HG03460 (cell line): ENCODE measurements at regions not wholly inside any gene's neighbourhood (a gene's known extent, or its start where the extent isn't known, plus 50 kb on each side); places are given as distances from the start of the nearest gene placed in this dataset.
"Not testable (repeated sequence)": the region's sequence is repeated elsewhere in the genome, so short reads cannot be mapped to it uniquely, and the experiment has no call there.

Source experiments
- ATAC-seq: cut with Tn5 transposase; IDR thresholded peaks from one replicate; pipeline ENCODE4 v1.9.1; 2021; ENCODE audit not compliant: unreplicated experiment

GRCh38 chr2:38484957-38485356 is 107.9 kb upstream of the ATL2 start:
- ATAC-seq, result no peak

GRCh38 chr2:38483776-38484501 is 106.9 kb upstream of the ATL2 start:
- no peak for ATAC-seq

DNA sequence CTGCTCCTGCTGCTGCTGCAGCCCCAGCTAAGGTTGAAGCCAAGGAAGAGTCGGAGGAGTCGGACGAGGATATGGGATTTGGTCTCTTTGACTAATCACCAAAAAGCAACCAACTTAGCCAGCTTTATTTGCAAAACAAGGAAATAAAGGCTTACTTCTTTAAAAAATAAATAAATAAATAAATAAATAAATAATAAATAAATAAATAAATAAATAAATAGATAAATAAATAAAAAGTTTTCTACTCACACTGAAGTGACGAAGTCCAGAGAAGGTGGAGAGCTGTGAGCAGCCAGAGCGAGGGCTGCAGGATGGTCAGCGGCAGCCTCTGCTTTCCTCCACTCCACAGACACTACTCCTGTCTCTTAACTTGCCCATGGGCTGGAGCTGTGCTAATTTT is 105.6 kb upstream of the ATL2 start:
- ATAC-seq, result not testable (repeated sequence)

DNA sequence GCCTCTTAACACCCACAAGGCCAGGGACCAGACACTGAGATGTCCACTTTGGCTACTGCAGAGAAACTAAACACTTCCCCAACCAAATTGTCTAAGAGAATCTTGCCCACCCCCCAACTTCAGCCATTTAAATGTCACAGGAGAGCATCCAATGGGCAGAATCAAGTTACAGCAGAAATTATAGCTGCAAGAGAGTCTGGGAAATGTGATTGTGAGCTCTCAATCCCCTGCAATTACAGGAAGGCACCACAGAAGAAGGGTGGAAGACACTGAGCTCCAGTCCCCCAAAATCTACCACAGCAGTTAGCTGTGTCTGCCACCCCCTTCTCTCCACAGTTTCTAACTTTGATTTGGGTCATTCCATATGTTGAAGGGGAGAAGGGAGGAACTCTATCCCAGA is 103.5 kb upstream of the ATL2 start:
- no peak for ATAC-seq

- ATAC-seq, result no peak
These were observed 99.9 kb upstream of the ATL2 start for GRCh38 chr2:38477006-38477405.

DNA sequence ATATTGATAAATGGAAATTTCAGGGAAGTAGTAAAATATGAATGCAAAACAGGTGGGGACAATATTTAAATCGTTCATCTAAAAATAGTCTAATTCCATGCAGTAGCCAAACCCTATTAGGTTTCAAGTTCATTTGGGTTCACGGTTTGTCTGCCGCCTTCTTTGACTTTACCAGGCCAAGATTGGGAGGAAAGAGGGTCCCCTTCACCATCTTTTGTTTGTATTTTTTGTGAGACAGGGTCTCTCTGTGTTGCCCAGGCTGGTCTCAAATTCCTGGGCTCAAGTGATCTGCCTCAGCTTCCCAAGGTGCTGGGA is 98.5 kb upstream of the ATL2 start:
- ATAC-seq, result no peak

DNA sequence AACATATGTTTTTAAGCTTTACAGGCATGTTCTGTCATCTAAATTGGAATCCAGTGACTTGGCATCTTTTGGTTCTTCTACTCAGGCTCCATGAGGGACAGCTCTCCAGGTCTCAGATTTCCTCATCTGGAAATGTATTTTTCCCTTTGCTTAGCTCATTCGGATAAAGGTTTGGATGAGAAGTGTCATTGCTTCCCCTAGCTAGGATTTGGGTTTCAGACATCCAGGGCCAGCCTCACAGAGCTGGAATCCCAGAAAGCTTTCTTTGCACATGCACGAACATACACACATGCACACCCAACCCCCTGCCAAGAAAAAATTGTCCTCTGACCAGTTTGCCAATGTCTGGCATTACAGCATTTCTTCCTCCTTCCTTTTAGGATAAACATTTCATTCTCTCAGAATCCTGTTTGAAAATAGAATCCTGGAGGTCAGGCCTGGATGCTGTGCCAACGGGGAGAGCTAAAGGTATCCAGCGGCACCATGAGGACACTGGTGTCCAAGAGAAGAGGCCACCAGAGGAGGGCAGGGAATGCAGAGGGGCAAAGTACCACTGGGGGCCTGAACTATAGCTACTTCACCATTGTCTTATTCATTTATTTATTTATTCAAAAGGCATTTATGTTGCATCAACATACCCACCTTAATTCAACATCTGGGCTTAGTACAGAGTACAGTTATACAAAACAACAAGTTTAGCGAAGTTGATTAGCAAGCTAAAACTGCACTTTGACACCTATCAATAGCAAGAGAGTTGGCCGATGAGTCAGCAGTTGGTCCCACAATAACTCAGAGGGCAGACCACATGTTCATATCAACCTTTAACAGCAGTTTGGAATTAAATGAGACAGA is 97.9 kb upstream of the ATL2 start:
- no peak for ATAC-seq

DNA sequence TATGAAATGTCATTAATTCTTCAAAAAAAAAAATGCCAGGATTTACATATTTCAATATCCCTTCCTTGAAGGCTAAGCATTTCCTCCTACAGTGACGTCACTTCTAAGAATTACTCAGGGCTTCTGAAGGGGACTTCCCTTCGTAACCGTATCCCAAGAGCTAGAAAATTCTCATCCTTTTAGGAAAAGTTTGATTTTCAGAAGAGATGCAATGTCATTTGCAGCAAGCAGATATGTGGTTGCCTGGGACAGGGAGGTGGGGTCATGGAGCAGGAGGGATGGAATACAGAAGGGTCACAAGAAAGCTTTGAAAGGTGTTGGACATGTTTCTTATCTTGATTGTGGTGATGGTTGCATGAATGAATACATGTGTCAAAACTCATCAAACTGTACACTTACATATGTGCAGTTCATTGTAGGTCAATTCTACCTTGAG is 97.0 kb upstream of the ATL2 start:
- ATAC-seq, result no peak

DNA sequence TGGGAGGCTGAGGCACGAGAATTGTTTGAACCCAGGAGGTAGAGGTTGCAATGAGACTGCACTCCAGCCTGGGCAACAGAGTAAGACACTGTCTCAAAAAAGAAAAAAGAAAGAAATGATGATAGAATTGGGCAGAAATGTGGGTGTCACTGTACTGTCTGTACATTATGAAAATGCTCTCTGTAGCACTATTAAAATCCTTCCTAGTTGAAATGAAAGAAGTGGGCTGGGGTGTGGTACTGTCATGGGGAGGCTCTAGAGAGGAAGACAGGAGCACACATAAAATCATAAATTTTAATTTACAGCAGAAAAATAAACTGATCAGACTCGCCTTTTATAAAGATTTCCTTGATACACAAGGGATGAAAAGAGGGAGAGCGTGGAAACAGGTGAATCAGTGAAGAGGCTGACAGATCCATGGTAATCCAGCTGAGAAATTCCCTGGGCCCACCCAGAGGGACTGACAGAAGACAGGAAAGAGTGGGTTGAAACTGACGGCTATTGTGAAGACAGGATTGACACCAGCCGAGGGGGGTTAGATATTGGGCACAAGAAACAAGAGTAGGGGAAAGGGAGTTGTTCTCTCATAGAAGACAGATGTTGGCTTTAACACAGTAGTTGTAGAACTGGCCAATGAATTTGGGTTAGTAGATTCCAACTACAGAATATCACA is 96.4 kb upstream of the ATL2 start:
- ATAC-seq, result no peak

DNA sequence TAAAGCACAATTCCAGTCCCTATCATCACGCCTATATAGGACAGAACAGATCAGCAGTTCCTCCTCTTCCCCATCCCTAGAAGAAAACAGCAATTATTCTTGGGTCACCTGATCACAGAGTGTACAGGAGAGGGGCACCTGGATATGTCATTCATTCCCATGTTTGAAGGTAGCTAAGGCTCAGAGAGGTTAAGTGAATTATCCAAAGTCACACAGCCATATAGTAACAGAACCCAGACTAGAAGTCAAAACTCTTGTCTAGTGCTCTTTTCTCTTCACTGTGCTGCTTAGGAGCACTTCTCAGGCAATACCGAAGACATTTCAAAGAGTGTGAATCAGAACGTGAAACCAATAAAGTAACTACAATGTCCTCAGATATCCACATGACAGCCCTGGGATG is 93.0 kb upstream of the ATL2 start:
- no peak for ATAC-seq

- no peak for ATAC-seq
These were observed 90.8 kb upstream of the ATL2 start for GRCh38 chr2:38467768-38468455.

GRCh38 chr2:38466876-38467767 is 90.0 kb upstream of the ATL2 start:
- no peak for ATAC-seq

- no peak for ATAC-seq
These were observed 89.3 kb upstream of the ATL2 start for GRCh38 chr2:38466409-38466808.

- ATAC-seq, result no peak
These were observed 88.7 kb upstream of the ATL2 start for GRCh38 chr2:38465789-38466127.

DNA sequence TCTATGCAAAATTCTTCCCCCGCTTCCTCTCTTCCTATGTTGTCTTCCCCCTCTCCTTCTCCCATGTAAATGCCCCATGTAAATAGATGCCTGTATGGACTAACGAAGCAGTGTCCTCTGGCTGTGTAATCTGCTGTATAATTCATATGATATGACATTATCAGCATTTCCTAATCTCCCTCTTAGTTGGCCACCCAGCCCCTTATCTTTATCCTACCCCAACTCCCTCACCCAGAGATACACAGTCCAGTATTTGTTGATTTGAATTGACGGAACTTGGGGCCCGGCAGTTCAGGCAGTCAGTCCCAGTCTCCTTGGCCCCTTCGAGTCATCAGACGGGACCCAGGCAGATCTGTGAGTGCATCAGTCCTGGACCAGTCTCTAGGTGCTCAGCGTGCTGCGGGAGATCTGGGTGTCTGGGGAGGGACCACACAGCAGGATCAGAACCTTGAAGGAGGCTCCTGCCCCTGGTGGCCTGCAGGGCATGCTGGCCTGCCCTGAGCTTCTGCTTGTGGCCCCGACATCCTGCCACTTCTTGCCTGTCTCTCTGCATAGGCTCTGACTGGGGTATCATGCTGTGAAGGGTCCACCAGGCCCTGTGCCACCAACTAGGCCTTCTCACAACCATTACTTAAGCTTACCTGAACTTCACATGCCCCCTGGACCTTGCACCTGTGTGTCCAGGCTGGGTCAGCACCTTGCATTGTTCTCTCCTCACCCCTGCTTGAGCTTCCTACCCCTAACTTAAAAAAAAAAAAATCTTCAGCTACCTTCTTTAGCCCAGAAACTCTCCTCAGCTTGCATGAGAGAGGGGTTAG is 88.1 kb upstream of the ATL2 start:
- ATAC-seq, result no peak

GRCh38 chr2:38463752-38464151 is 86.7 kb upstream of the ATL2 start:
- no peak for ATAC-seq

- no peak for ATAC-seq
These were observed 85.1 kb upstream of the ATL2 start for GRCh38 chr2:38462121-38462661.

DNA sequence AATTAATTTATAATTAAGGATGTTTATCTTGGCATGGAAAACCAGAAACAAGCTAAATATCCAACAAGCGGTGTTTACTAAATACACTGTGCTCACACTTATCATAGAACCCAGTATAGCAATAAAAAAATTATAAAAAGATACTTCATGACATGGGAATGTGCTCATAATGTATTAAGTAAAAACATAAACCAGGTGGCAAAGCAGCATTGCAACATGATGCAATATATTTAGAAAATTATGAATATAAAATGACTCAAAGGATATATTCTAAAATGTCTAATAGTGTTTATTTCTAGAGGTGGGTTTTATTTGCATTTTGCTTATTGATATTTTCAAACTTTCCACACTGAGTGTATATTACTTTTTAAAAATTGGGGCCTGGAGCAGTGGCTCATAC is 84.4 kb upstream of the ATL2 start:
- ATAC-seq, result no peak

- ATAC-seq, result no peak
These were observed 83.2 kb upstream of the ATL2 start for GRCh38 chr2:38460313-38460712.
